SK-N-SH (cell line): ENCODE measurements at regions not wholly inside any gene's neighbourhood (a gene's known extent, or its start where the extent isn't known, plus 50 kb on each side); places are given as distances from the start of the nearest gene placed in this dataset.

ENCODE experiments used
- CTCF ChIA-PET: fragments of 300-600, 350-600 bp; formaldehyde crosslinking; extraction: SDS; loops from one replicate; lab custom pipeline; 2021; lab: Yijun Ruan, JAX
- POLR2A ChIA-PET: fragments of 350-600 bp; sonication (Branson Sonifier 250); formaldehyde crosslinking; extraction: SDS; loops from one replicate; lab custom pipeline; 2020; ENCODE audit warnings: antibody characterized with exemption, inconsistent platforms; lab: Yijun Ruan, JAX
- DNase-seq: peaks from one replicate; pipeline ENCODE4 v3.0.0; 2012
- H2AFZ ChIP-seq: fragments of 200-600 bp; sonication (generic); 2 replicates; pipeline ENCODE4 v1.8.1; 2016; ENCODE audit warnings: antibody characterized with exemption, mild to moderate bottlenecking, low read depth
- H3F3A ChIP-seq: fragments of 200-600 bp; sonication (generic); replicated peaks from 2 replicates; pipeline ENCODE3; 2016; ENCODE audit warnings: antibody characterized with exemption, mild to moderate bottlenecking; ENCODE audit not compliant: insufficient read depth
- H3K27ac ChIP-seq, 2 experiments: fragments of 200-500 bp in 1 of 2; fragments of 200-600 bp in 1 of 2; sonication (Bioruptor generic) in 1 of 2; sonication (generic), shearing (Covaris generic) in 1 of 2; 2 replicates each; pipeline versions ENCODE4 v1.5.1 to v1.6.1; 2014 to 2016; ENCODE audit warnings: low read depth in 2 of 2, inconsistent platforms in 1 of 2, low read length in 1 of 2, mild to moderate bottlenecking in 1 of 2, mixed read lengths in 1 of 2
- H3K27me3 ChIP-seq: fragments of 200-600 bp; sonication (generic), shearing (Covaris generic); 2 replicates; pipeline ENCODE4 v1.6.1; 2016; ENCODE audit warnings: mixed run types; ENCODE audit not compliant: insufficient read depth
- H3K36me3 ChIP-seq, 2 experiments: fragments of 200-500 bp in 1 of 2; fragments of 200-600 bp in 1 of 2; sonication (Bioruptor generic) in 1 of 2; sonication (generic) in 1 of 2; replicated peaks in 1 of 2; 2 replicates each; pipeline versions ENCODE3 to v1.5.1; 2014 to 2016; ENCODE audit warnings: low read length in 1 of 2, mild to moderate bottlenecking in 1 of 2; ENCODE audit not compliant: insufficient read depth in 2 of 2, control insufficient read depth in 1 of 2
- H3K4me1 ChIP-seq, 2 experiments: fragments of 200-500 bp in 1 of 2; fragments of 200-600 bp in 1 of 2; sonication (Bioruptor generic) in 1 of 2; sonication (generic), shearing (Covaris generic) in 1 of 2; 2 replicates each; pipeline versions ENCODE4 v1.5.1 to v1.6.1; 2014 to 2016; ENCODE audit warnings: low read depth in 1 of 2, low read length in 1 of 2, mixed run types in 1 of 2; ENCODE audit not compliant: insufficient read depth in 2 of 2, control insufficient read depth in 1 of 2
- H3K4me2 ChIP-seq: fragments of 200-600 bp; sonication (generic), shearing (Covaris generic); 2 replicates; pipeline ENCODE4 v1.6.1; 2017; ENCODE audit warnings: mixed run types
- H3K4me3 ChIP-seq, 2 experiments: fragments of 200-500 bp in 1 of 2; fragments of 200-600 bp in 1 of 2; sonication (Bioruptor generic) in 1 of 2; sonication (generic), shearing (Covaris generic) in 1 of 2; 2 replicates each; pipeline versions ENCODE4 v1.5.1 to v1.8.1; 2014 to 2016; ENCODE audit warnings: low read depth in 2 of 2, inconsistent platforms in 1 of 2, low read length in 1 of 2, mild to moderate bottlenecking in 1 of 2, mixed read lengths in 1 of 2, moderate library complexity in 1 of 2
- H3K79me2 ChIP-seq: fragments of 200-600 bp; sonication (generic); 2 replicates; pipeline ENCODE4 v1.8.1; 2017; ENCODE audit warnings: mild to moderate bottlenecking; ENCODE audit not compliant: insufficient read depth
- H3K9ac ChIP-seq: fragments of 200-600 bp; sonication (generic); 2 replicates; pipeline ENCODE4 v1.6.1; 2017; ENCODE audit warnings: mixed run types
- H3K9me2 ChIP-seq: fragments of 200-600 bp; sonication (generic); 2 replicates; pipeline ENCODE4 v1.6.1; 2017; ENCODE audit warnings: mixed run types
- H3K9me3 ChIP-seq: fragments of 200-600 bp; sonication (generic); 2 replicates; pipeline ENCODE4 v1.6.1; 2017; ENCODE audit warnings: mixed run types, mild to moderate bottlenecking, moderate library complexity
- H4K20me1 ChIP-seq: fragments of 200-600 bp; sonication (generic); 2 replicates; pipeline ENCODE4 v1.6.1; 2017; ENCODE audit warnings: mild to moderate bottlenecking, mixed run types; ENCODE audit not compliant: insufficient read depth
- ELF1 ChIP-seq: IDR thresholded peaks from 2 replicates; pipeline ENCODE4 v1.4.0; 2012
- EZH2phosphoT487 ChIP-seq: fragments of 200-600 bp; sonication (generic); IDR thresholded peaks from 2 replicates; pipeline ENCODE4 v1.6.1; 2017; ENCODE audit warnings: low read depth, mixed run types, mild to moderate bottlenecking, antibody characterized with exemption, moderate library complexity, borderline replicate concordance
- FOSL2 ChIP-seq: IDR thresholded peaks from 2 replicates; pipeline ENCODE4 v1.4.0; 2012; ENCODE audit warnings: low read depth, mild to moderate bottlenecking, moderate library complexity, borderline replicate concordance
- FOXM1 ChIP-seq: IDR thresholded peaks from 2 replicates; pipeline ENCODE4 v1.4.0; 2012; ENCODE audit warnings: low read depth, mild to moderate bottlenecking
- GABPA ChIP-seq: IDR thresholded peaks from 2 replicates; pipeline ENCODE4 v1.4.0; 2012; ENCODE audit warnings: low read depth, mild to moderate bottlenecking
- MEF2A ChIP-seq: IDR thresholded peaks from 2 replicates; pipeline ENCODE4 v1.4.0; 2012; ENCODE audit warnings: low read depth, borderline replicate concordance
- MXI1 ChIP-seq: IDR thresholded peaks from 2 replicates; pipeline ENCODE4 v1.6.1; 2012; ENCODE audit warnings: mild to moderate bottlenecking, low read depth, low read length, improper control_type of control experiment
- RCOR1 ChIP-seq: fragments of 150-350 bp; IDR thresholded peaks from 2 replicates; pipeline ENCODE4 v1.6.1; 2017; ENCODE audit warnings: antibody characterized with exemption, low read length
- SIN3A ChIP-seq: IDR thresholded peaks from 2 replicates; pipeline ENCODE4 v1.6.1; 2012; ENCODE audit warnings: low read depth, mild to moderate bottlenecking, low read length, moderate library complexity, borderline replicate concordance
- TAF1 ChIP-seq: IDR thresholded peaks from 2 replicates; pipeline ENCODE4 v1.6.1; 2012; ENCODE audit warnings: low read depth, mild to moderate bottlenecking, low read length, moderate library complexity, borderline replicate concordance
- TCF12 ChIP-seq: IDR thresholded peaks from 2 replicates; pipeline ENCODE4 v1.4.0; 2012
- TEAD4 ChIP-seq: IDR thresholded peaks from 2 replicates; pipeline ENCODE4 v1.4.0; 2012; ENCODE audit warnings: mild to moderate bottlenecking, borderline replicate concordance; ENCODE audit not compliant: insufficient read depth
- WGBS: methylation state at CpG from one replicate; pipeline ENCODE4 v1.1.6; 2017; ENCODE audit warnings: low lambda C conversion rate; 5-methylcytosine and 5-hydroxymethylcytosine counted together
- TF ChIP-seq, protein P1 (sequence below): IDR thresholded peaks from 2 replicates; pipeline ENCODE4 v1.4.0; 2012; ENCODE audit warnings: low read depth, borderline replicate concordance
- TF ChIP-seq, protein P2 (sequence below): IDR thresholded peaks from 2 replicates; pipeline ENCODE4 v1.4.0; 2012; ENCODE audit warnings: low read depth
- TF ChIP-seq, protein P3 (sequence below): IDR thresholded peaks from 2 replicates; pipeline ENCODE4 v1.6.1; 2012; ENCODE audit warnings: mild to moderate bottlenecking, low read depth, low read length, moderate library complexity
- TF ChIP-seq, protein P4 (sequence below): fragments of 200-600 bp; sonication (generic); IDR thresholded peaks from 2 replicates; pipeline ENCODE4 v1.6.1; 2017; ENCODE audit warnings: antibody characterized with exemption, mild to moderate bottlenecking, moderate library complexity

DNA sequence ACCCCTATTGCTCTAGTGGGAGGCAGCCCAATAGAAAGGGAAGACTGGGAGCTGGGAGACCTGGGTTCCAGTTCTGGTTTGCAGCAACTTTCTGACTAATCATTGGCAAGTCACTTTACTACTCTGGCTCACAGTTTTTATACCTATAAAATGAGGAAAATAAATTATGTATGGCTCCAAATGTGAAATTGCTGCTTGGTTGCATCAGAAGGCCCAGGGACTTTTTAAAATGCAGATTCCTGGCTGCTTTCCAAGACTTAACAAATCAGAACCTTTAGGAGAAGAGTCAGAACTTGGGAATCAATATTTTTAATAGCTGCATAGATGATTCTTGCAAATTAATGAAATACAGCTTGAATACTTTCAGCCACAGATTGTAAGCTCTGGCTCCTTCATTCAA, 943.9 kb downstream of the EPHA4 start:
- H3K9me2 ChIP-seq = no peaks in the 10 kb centered on the region
- no peaks in the 10 kb centered on the region for H3K36me3 ChIP-seq
- no peaks in the 10 kb centered on the region for H3K27me3 ChIP-seq
- H4K20me1 ChIP-seq = no peaks in the 10 kb centered on the region
- no peak overlapping the region for H3K4me3 ChIP-seq
- H2AFZ ChIP-seq = no peak overlapping the region
- TF ChIP-seq TCF12 (no peak), ELF1 (no peak), SIN3A (no peak), FOSL2 (no peak), FOXM1 (no peak), TEAD4 (no peak)
- TF ChIP-seq, protein P1, sequence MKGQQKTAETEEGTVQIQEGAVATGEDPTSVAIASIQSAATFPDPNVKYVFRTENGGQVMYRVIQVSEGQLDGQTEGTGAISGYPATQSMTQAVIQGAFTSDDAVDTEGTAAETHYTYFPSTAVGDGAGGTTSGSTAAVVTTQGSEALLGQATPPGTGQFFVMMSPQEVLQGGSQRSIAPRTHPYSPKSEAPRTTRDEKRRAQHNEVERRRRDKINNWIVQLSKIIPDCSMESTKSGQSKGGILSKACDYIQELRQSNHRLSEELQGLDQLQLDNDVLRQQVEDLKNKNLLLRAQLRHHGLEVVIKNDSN = no peak
- TF ChIP-seq, protein P2, sequence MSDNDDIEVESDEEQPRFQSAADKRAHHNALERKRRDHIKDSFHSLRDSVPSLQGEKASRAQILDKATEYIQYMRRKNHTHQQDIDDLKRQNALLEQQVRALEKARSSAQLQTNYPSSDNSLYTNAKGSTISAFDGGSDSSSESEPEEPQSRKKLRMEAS = no peak
- TF ChIP-seq, protein P3, sequence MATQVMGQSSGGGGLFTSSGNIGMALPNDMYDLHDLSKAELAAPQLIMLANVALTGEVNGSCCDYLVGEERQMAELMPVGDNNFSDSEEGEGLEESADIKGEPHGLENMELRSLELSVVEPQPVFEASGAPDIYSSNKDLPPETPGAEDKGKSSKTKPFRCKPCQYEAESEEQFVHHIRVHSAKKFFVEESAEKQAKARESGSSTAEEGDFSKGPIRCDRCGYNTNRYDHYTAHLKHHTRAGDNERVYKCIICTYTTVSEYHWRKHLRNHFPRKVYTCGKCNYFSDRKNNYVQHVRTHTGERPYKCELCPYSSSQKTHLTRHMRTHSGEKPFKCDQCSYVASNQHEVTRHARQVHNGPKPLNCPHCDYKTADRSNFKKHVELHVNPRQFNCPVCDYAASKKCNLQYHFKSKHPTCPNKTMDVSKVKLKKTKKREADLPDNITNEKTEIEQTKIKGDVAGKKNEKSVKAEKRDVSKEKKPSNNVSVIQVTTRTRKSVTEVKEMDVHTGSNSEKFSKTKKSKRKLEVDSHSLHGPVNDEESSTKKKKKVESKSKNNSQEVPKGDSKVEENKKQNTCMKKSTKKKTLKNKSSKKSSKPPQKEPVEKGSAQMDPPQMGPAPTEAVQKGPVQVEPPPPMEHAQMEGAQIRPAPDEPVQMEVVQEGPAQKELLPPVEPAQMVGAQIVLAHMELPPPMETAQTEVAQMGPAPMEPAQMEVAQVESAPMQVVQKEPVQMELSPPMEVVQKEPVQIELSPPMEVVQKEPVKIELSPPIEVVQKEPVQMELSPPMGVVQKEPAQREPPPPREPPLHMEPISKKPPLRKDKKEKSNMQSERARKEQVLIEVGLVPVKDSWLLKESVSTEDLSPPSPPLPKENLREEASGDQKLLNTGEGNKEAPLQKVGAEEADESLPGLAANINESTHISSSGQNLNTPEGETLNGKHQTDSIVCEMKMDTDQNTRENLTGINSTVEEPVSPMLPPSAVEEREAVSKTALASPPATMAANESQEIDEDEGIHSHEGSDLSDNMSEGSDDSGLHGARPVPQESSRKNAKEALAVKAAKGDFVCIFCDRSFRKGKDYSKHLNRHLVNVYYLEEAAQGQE = no peak
- ChIA-PET POLR2A (no interaction called here), CTCF (no interaction called here)
- no peak overlapping the region for H3K4me2 ChIP-seq
- H3K27ac ChIP-seq = no peak overlapping the region
- DNase-seq = no peak
- no peaks in the 10 kb centered on the region for H3K9me3 ChIP-seq
- H3K9ac ChIP-seq = no peak overlapping the region
- H3K4me1 ChIP-seq = no peaks in the 10 kb centered on the region; a peak in 1 of 4 replicates
- H3K79me2 ChIP-seq = no peaks in the 10 kb centered on the region
- H3F3A ChIP-seq = no peaks in the 10 kb centered on the region

DNA sequence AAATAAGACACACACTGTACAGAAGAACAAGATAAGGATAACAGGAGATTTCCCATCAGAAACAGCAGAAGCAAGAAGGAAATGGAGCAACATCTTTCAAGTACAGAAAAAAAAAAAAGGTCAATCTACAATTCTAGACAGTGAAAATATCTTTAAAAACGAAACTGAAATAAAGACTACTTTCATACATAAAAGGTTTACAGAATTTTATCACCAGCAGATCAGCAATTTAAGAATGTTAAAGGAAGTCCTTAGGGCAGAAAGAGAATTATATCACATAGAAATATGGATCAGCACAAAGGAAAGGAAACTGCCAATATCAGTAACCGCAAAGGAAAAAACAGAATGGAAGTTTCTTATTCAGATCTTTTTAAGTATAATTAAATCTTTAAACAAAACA, 931.0 kb downstream of the EPHA4 start:
- Histone ChIP-seq H3K27ac (no peak overlapping the region), H3K36me3 (no peaks in the 10 kb centered on the region), H3F3A (no peaks in the 10 kb centered on the region), H3K4me1 (no peaks in the 10 kb centered on the region), H3K27me3 (no peaks in the 10 kb centered on the region), H3K9me2 (no peaks in the 10 kb centered on the region), H4K20me1 (no peaks in the 10 kb centered on the region), H3K9ac (no peak overlapping the region), H3K79me2 (no peaks in the 10 kb centered on the region), H3K4me3 (no peak overlapping the region), H3K4me2 (no peak overlapping the region), H3K9me3 (no peaks in the 10 kb centered on the region), H2AFZ (no peak overlapping the region)
- ChIA-PET POLR2A (no interaction called here), CTCF (no interaction called here)
- TF ChIP-seq EZH2phosphoT487 (no peak), SIN3A (no peak), MEF2A (no peak), RCOR1 (no peak), TAF1 (no peak), GABPA (no peak), MXI1 (no peak)
- TF ChIP-seq, protein P4, sequence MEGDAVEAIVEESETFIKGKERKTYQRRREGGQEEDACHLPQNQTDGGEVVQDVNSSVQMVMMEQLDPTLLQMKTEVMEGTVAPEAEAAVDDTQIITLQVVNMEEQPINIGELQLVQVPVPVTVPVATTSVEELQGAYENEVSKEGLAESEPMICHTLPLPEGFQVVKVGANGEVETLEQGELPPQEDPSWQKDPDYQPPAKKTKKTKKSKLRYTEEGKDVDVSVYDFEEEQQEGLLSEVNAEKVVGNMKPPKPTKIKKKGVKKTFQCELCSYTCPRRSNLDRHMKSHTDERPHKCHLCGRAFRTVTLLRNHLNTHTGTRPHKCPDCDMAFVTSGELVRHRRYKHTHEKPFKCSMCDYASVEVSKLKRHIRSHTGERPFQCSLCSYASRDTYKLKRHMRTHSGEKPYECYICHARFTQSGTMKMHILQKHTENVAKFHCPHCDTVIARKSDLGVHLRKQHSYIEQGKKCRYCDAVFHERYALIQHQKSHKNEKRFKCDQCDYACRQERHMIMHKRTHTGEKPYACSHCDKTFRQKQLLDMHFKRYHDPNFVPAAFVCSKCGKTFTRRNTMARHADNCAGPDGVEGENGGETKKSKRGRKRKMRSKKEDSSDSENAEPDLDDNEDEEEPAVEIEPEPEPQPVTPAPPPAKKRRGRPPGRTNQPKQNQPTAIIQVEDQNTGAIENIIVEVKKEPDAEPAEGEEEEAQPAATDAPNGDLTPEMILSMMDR = no peak
- DNase-seq = no peak
- 7% methylated on average over 2 of the region's 2 CpGs for whole genome bisulfite sequencing
